Caco-2 (cell line): ENCODE measurements at regions not wholly inside any gene's neighbourhood (a gene's known extent, or its start where the extent isn't known, plus 50 kb on each side); places are given as distances from the start of the nearest gene placed in this dataset.

ENCODE experiments used
- BruUV-seq: library from RNA; stranded (reverse); fragments of 400-500 nt; replicated peaks from 2 replicates; lab custom pipeline; 2021; lab: Mats Ljungman, UMichigan
- CTCF ChIA-PET: fragments of 300-600 bp; sonication (Branson Sonifier 250); formaldehyde crosslinking; loops from one replicate; lab custom pipeline; 2022; ENCODE audit warnings: antibody characterized with exemption; lab: Charles Lee
- POLR2A ChIA-PET: fragments of 300-600 bp; sonication (Branson Sonifier 250); formaldehyde crosslinking; loops from one replicate; lab custom pipeline; 2022; ENCODE audit warnings: antibody characterized with exemption; lab: Charles Lee
- DNase-seq, 2 experiments: peaks; one replicate each; pipeline versions ENCODE4 v3.0.0 to v3.0.0-alpha.2; 2020 to 2022
- H3K27me3 ChIP-seq: replicated peaks from 2 replicates; pipeline ENCODE4 v1.6.0; 2011; ENCODE audit warnings: low read length; ENCODE audit not compliant: control insufficient read depth, insufficient read depth
- H3K36me3 ChIP-seq: 2 replicates; pipeline ENCODE4 v1.5.1; 2011; ENCODE audit warnings: low read length; ENCODE audit not compliant: control insufficient read depth, insufficient read depth
- H3K4me1 ChIP-seq: fragments of 250-450 bp; sonication (Bioruptor Pico); 2 replicates; pipeline ENCODE4 v1.5.1; 2020; ENCODE audit warnings: mild to moderate bottlenecking
- H3K4me3 ChIP-seq: 2 replicates; pipeline ENCODE4 v1.5.1; 2011; ENCODE audit warnings: low read depth, mild to moderate bottlenecking, control low read depth, low read length
- H3K9me3 ChIP-seq: fragments of 250-450 bp; sonication (Bioruptor Pico); 2 replicates; pipeline ENCODE4 v1.5.1; 2020; ENCODE audit warnings: mild to moderate bottlenecking, moderate library complexity
- H3K27ac Mint-ChIP-seq: one replicate; pipeline ENCODE4 v1.8.0; 2022; ENCODE audit warnings: mixed read lengths; ENCODE audit not compliant: unreplicated experiment
- H3K27me3 Mint-ChIP-seq: one replicate; pipeline ENCODE4 v1.8.0; 2022; ENCODE audit warnings: mixed read lengths; ENCODE audit not compliant: insufficient read depth, unreplicated experiment
- H3K36me3 Mint-ChIP-seq: one replicate; pipeline ENCODE4 v1.8.0; 2022; ENCODE audit warnings: mild to moderate bottlenecking, mixed read lengths; ENCODE audit not compliant: insufficient read depth, unreplicated experiment
- H3K4me1 Mint-ChIP-seq: one replicate; pipeline ENCODE4 v1.8.0; 2022; ENCODE audit warnings: low read depth, mixed read lengths; ENCODE audit not compliant: unreplicated experiment
- H3K4me3 Mint-ChIP-seq: one replicate; pipeline ENCODE4 v1.8.0; 2022; ENCODE audit warnings: mild to moderate bottlenecking, moderate library complexity, mixed read lengths; ENCODE audit not compliant: unreplicated experiment
- H3K9me3 Mint-ChIP-seq: one replicate; pipeline ENCODE4 v1.8.0; 2022; ENCODE audit warnings: mixed read lengths; ENCODE audit not compliant: unreplicated experiment
- intact Hi-C: fragments of 100-400 bp; cut with micrococcal nuclease; formaldehyde crosslinking; loops from one replicate; pipeline ENCODE4 v1.10.0; 2022; ENCODE audit not compliant: unreplicated experiment
- TF ChIP-seq, protein P1 (sequence below), 2 experiments: fragments of 200-600 bp in 1 of 2; IDR thresholded peaks; 1 replicate in 1 of 2; 2 replicates in 1 of 2; pipeline versions ENCODE4 v1.5.1 to v1.8.0; 2011 to 2022; ENCODE audit warnings: antibody characterized with exemption in 1 of 2, control low read depth in 1 of 2, inconsistent platforms in 1 of 2, low read depth in 1 of 2, low read length in 1 of 2, mild to moderate bottlenecking in 1 of 2, moderate library complexity in 1 of 2; ENCODE audit not compliant: insufficient read depth in 1 of 2, severe bottlenecking in 1 of 2, unreplicated experiment in 1 of 2

DNA sequence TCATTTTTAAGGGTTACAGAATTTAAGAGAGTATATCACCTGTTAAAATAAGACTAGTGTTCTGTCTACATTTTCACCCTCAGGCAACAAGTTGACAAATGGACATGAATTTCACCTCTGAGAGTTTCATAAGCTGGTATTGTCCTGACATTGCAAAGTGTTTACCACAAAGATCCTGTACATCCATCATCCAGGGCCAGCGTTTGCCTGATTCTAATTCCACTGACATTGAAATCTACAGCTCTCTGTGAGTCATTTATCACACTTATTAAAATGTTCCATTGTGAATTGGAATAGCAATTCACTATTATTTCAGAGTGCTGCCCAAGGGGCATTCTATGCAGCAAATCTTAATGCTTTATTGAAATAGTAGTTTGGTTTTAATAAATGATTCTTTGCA lies 1499.4 kb upstream of the PCDH7 start:
- H3K27ac Mint-ChIP-seq = no peak overlapping the region
- TF ChIP-seq, protein P1, sequence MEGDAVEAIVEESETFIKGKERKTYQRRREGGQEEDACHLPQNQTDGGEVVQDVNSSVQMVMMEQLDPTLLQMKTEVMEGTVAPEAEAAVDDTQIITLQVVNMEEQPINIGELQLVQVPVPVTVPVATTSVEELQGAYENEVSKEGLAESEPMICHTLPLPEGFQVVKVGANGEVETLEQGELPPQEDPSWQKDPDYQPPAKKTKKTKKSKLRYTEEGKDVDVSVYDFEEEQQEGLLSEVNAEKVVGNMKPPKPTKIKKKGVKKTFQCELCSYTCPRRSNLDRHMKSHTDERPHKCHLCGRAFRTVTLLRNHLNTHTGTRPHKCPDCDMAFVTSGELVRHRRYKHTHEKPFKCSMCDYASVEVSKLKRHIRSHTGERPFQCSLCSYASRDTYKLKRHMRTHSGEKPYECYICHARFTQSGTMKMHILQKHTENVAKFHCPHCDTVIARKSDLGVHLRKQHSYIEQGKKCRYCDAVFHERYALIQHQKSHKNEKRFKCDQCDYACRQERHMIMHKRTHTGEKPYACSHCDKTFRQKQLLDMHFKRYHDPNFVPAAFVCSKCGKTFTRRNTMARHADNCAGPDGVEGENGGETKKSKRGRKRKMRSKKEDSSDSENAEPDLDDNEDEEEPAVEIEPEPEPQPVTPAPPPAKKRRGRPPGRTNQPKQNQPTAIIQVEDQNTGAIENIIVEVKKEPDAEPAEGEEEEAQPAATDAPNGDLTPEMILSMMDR (IDR thresholded peaks at IDR 0.05; ENCODE audit: insufficient read depth in 1 of 2, low read depth in 1 of 2, low read length in 1 of 2, severe bottlenecking in 1 of 2, unreplicated experiment in 1 of 2) = no peak
- H3K36me3 Mint-ChIP-seq = no peaks in the 10 kb centered on the region
- ChIA-PET CTCF (no interaction called here), POLR2A (no interaction called here)
- H3K4me1 Mint-ChIP-seq = no peaks in the 10 kb centered on the region
- H3K4me3 Mint-ChIP-seq = no peak overlapping the region
- no peaks in the 10 kb centered on the region for H3K9me3 ChIP-seq
- BruUV-seq = no TSS peak
- intact Hi-C loops = no loop called here
- no peaks in the 10 kb centered on the region for H3K36me3 ChIP-seq
- no peaks in the 10 kb centered on the region for H3K27me3 Mint-ChIP-seq
- no peaks in the 10 kb centered on the region for H3K9me3 Mint-ChIP-seq
- no peak overlapping the region for H3K4me3 ChIP-seq
- H3K4me1 ChIP-seq = no peaks in the 10 kb centered on the region
- H3K27me3 ChIP-seq = no peaks in the 10 kb centered on the region
- DNase-seq = no peak

DNA sequence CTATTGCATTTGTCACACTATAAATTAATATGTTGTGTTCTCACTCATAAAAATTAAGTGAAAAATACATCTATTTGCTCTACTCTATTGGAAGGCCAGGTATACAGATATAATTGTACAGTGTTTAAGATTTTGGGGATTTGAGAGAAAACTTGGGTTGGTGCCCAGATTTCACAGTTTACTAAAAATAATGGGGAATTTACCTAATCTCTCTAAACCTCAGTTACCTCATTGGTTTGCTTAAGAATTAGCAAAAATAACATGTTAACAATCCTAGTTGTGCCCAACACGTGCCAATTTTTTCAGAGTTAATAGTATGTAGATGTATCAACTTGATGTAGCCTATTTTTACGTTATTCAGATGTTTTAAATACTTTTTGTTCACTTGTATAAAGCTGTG lies 1495.3 kb upstream of the PCDH7 start:
- Histone ChIP-seq H3K4me3 (no peak overlapping the region), H3K27me3 (no peaks in the 10 kb centered on the region), H3K4me1 (no peaks in the 10 kb centered on the region), H3K36me3 (no peaks in the 10 kb centered on the region), H3K9me3 (no peaks in the 10 kb centered on the region)
- H3K4me3 Mint-ChIP-seq = no peak overlapping the region
- ChIA-PET CTCF (no interaction called here), POLR2A (no interaction called here)
- H3K27ac Mint-ChIP-seq = no peak overlapping the region
- DNase-seq = no peak
- no peaks in the 10 kb centered on the region for H3K27me3 Mint-ChIP-seq
- BruUV-seq = no TSS peak
- no peaks in the 10 kb centered on the region for H3K4me1 Mint-ChIP-seq
- H3K9me3 Mint-ChIP-seq = no peaks in the 10 kb centered on the region
- TF ChIP-seq, protein P1 (IDR thresholded peaks at IDR 0.05; ENCODE audit: insufficient read depth in 1 of 2, low read depth in 1 of 2, low read length in 1 of 2, severe bottlenecking in 1 of 2, unreplicated experiment in 1 of 2) = no peak
- intact Hi-C loops = no loop called here
- no peaks in the 10 kb centered on the region for H3K36me3 Mint-ChIP-seq

DNA sequence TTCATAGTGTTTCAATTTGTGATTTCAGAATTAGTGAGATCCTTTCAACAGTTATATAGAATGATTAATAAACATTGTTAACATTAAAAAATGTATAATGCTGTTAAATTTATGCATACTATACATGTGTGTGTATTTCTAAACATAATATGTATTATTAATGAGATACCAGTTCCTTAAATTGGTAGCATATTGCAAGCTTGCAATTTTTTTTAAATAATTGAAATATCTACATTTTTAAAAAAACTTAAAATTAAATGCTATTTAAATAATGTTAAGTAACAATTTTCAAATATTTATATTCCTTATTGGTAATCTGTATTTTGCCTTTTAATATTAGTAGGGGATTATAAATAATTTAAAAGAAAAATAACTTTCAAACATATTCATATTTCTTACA lies 1479.5 kb upstream of the PCDH7 start:
- Mint-ChIP-seq H3K27me3 (no peaks in the 10 kb centered on the region), H3K4me1 (no peaks in the 10 kb centered on the region), H3K9me3 (no peaks in the 10 kb centered on the region), H3K4me3 (no peak overlapping the region), H3K27ac (no peak overlapping the region), H3K36me3 (no peaks in the 10 kb centered on the region)
- Histone ChIP-seq H3K27me3 (no peaks in the 10 kb centered on the region), H3K4me3 (no peak overlapping the region), H3K36me3 (no peaks in the 10 kb centered on the region), H3K4me1 (no peaks in the 10 kb centered on the region), H3K9me3 (no peaks in the 10 kb centered on the region)
- intact Hi-C loops = no loop called here
- BruUV-seq = no TSS peak
- CTCF ChIA-PET = no interaction called here
- POLR2A ChIA-PET = no interaction called here
- TF ChIP-seq, protein P1 (IDR thresholded peaks at IDR 0.05; ENCODE audit: insufficient read depth in 1 of 2, low read depth in 1 of 2, low read length in 1 of 2, severe bottlenecking in 1 of 2, unreplicated experiment in 1 of 2) = no peak
- DNase-seq = no peak
